HepG2 (cell line): ENCODE measurements at regions not wholly inside any gene's neighbourhood (a gene's known extent, or its start where the extent isn't known, plus 50 kb on each side); places are given as distances from the start of the nearest gene placed in this dataset.
A peak's percentile ranks its signal among the peaks of the same experiment; 100 is the strongest.

Experiments used
- ATAC-seq: fragments of 200-7000 bp; cut with Tn5 transposase; 3 replicates; pipeline ENCODE4 v1.9.1; 2020; ENCODE audit warnings: mild to moderate bottlenecking, moderate library complexity
- BruUV-seq: library from RNA; stranded (reverse); fragments of 400-500 nt; replicated peaks from 2 replicates; lab custom pipeline; 2021; lab: Mats Ljungman, UMichigan
- CTCF ChIA-PET: fragments of 300-600 bp; formaldehyde crosslinking; extraction: SDS; loops from one replicate; lab custom pipeline; 2021; ENCODE audit warnings: low total read pairs, inconsistent platforms, low intra/inter-chr PET ratio; lab: Yijun Ruan, JAX
- POLR2A ChIA-PET: fragments of 350-600 bp; sonication (Branson Sonifier 250); formaldehyde crosslinking; loops from one replicate; lab custom pipeline; 2020; ENCODE audit warnings: antibody characterized with exemption, inconsistent platforms; lab: Yijun Ruan, JAX
- DNase-seq: peaks from one replicate; pipeline ENCODE4 v3.0.0-alpha.2; 2015; ENCODE audit warnings: low spot score
- FAIRE-seq: peaks from 3 replicates; lab custom pipeline; 2011; peaks lifted over from hg19 to GRCh38; lab: Jason Lieb, UNC
- H2AFZ ChIP-seq: one replicate; pipeline ENCODE4 v1.6.1; 2011; ENCODE audit warnings: low read length, inconsistent platforms
- H3K27ac ChIP-seq: fragments of 300-600 bp; 3 replicates; pipeline ENCODE4 v1.8.0; 2011; ENCODE audit warnings: mixed run types, mild to moderate bottlenecking, mixed read lengths, low read length, inconsistent platforms; ENCODE audit not compliant: insufficient read depth; ENCODE audit errors: extremely low read length
- H3K27me3 ChIP-seq, 2 experiments: fragments of 200-600 bp in 1 of 2; 2 replicates in 1 of 2; 3 replicates in 1 of 2; pipeline versions ENCODE4 v1.6.0 to v1.8.0; 2011; ENCODE audit warnings: low read length in 2 of 2, mild to moderate bottlenecking in 2 of 2, moderate library complexity in 2 of 2, inconsistent platforms in 1 of 2; ENCODE audit not compliant: insufficient read depth in 2 of 2, control insufficient read depth in 1 of 2
- H3K36me3 ChIP-seq, 2 experiments: fragments of 200-600 bp in 1 of 2; replicated peaks in 1 of 2; 2 replicates in 1 of 2; 3 replicates in 1 of 2; pipeline versions ENCODE4 v1.5.1 to v1.8.0; 2011; ENCODE audit warnings: low read length in 2 of 2, inconsistent platforms in 1 of 2; ENCODE audit not compliant: insufficient read depth in 2 of 2, control insufficient read depth in 1 of 2
- H3K4me1 ChIP-seq: 2 replicates; pipeline ENCODE4 v1.5.1; 2012; ENCODE audit warnings: low read length, inconsistent platforms; ENCODE audit not compliant: insufficient read depth
- H3K4me2 ChIP-seq: 2 replicates; pipeline ENCODE4 v1.6.0; 2011; ENCODE audit warnings: low read depth, low read length, inconsistent platforms
- H3K4me3 ChIP-seq, 3 experiments: fragments of 200-600 bp in 1 of 3; sonication (generic), shearing (Covaris generic) in 1 of 3; replicated peaks in 1 of 3; 2 replicates each; pipeline ENCODE4 v1.5.1; 2011 to 2016; ENCODE audit warnings: low read length in 3 of 3, inconsistent platforms in 2 of 3, low read depth in 2 of 3, mild to moderate bottlenecking in 2 of 3, control low read depth in 1 of 3, mixed read lengths in 1 of 3; ENCODE audit not compliant: insufficient read depth in 1 of 3
- H3K79me2 ChIP-seq: one replicate; pipeline ENCODE4 v1.6.1; 2011; ENCODE audit warnings: low read length, inconsistent platforms; ENCODE audit not compliant: insufficient read depth
- H3K9ac ChIP-seq: 2 replicates; pipeline ENCODE4 v1.6.0; 2011; ENCODE audit warnings: mild to moderate bottlenecking, low read depth, low read length, inconsistent platforms; ENCODE audit not compliant: insufficient read depth
- H3K9me3 ChIP-seq: 2 replicates; pipeline ENCODE4 v1.5.1; 2012; ENCODE audit warnings: mild to moderate bottlenecking, low read length
- H4K20me1 ChIP-seq: 2 replicates; pipeline ENCODE4 v1.6.0; 2011; ENCODE audit warnings: inconsistent platforms, mild to moderate bottlenecking, low read length, moderate library complexity; ENCODE audit not compliant: insufficient read depth
- DNMT1 ChIP-seq: sonication (generic); formaldehyde crosslinking; IDR thresholded peaks from 2 replicates; pipeline ENCODE4 v1.5.1; 2020; ENCODE audit warnings: mild to moderate bottlenecking, missing genetic modification reagents
- KAT2B ChIP-seq: fragments of 150-350 bp; IDR thresholded peaks from 2 replicates; pipeline ENCODE4 v1.6.1; 2014; ENCODE audit warnings: low read depth, low read length, borderline replicate concordance
- POLR2A ChIP-seq, 2 experiments: IDR thresholded peaks; 2 replicates each; pipeline ENCODE4 v1.6.1; 2011; ENCODE audit warnings: low read depth in 2 of 2, low read length in 2 of 2, mild to moderate bottlenecking in 1 of 2, moderate library complexity in 1 of 2; ENCODE audit not compliant: insufficient read depth in 1 of 2
- RAD21 ChIP-seq: fragments of 450-650 bp; formaldehyde crosslinking; IDR thresholded peaks from 2 replicates; pipeline ENCODE4 v1.5.0; 2020; ENCODE audit warnings: mild to moderate bottlenecking
- RFX5 ChIP-seq: IDR thresholded peaks from 2 replicates; pipeline ENCODE4 v1.6.1; 2011; ENCODE audit warnings: low read depth, low read length, improper control_type of control experiment
- SNAI1 ChIP-seq: sonication (generic); formaldehyde crosslinking; IDR thresholded peaks from 2 replicates; pipeline ENCODE4 v1.5.0; 2020; ENCODE audit warnings: mild to moderate bottlenecking, missing genetic modification reagents, borderline replicate concordance
- TBX2 ChIP-seq: sonication (generic); formaldehyde crosslinking; IDR thresholded peaks from 2 replicates; pipeline ENCODE4 v1.5.0; 2020; ENCODE audit warnings: missing genetic modification reagents, mild to moderate bottlenecking, borderline replicate concordance
- ZNF441 ChIP-seq: sonication (generic); formaldehyde crosslinking; IDR thresholded peaks from 2 replicates; pipeline ENCODE4 v1.7.0; 2021; ENCODE audit warnings: missing genetic modification reagents, borderline replicate concordance
- ZNF672 ChIP-seq: sonication (generic); formaldehyde crosslinking; IDR thresholded peaks from 2 replicates; pipeline ENCODE4 v1.8.1; 2022; ENCODE audit warnings: missing genetic modification reagents
- ZNF883 ChIP-seq: sonication (generic); formaldehyde crosslinking; IDR thresholded peaks from 2 replicates; pipeline ENCODE4 v1.5.1; 2020; ENCODE audit warnings: mild to moderate bottlenecking, missing genetic modification reagents; ENCODE audit errors: not compliant biosample characterization
- WGBS: methylation state at CpG from one replicate; pipeline ENCODE4 v1.1.6; 2017; ENCODE audit warnings: low lambda C conversion rate; 5-methylcytosine and 5-hydroxymethylcytosine counted together
- in situ Hi-C: cut with HindIII; loops from 2 replicates; pipeline ENCODE4 v1.10.0; 2017; ENCODE audit warnings: low pct_unique_long_range_greater_than_20kb; ENCODE audit not compliant: extremely low pct_ligation_motif_present
- intact Hi-C: fragments of 100-400 bp; cut with micrococcal nuclease; formaldehyde crosslinking; loops from one replicate; pipeline ENCODE4 v1.10.0; 2022; ENCODE audit not compliant: unreplicated experiment
- TF ChIP-seq, protein P1 (sequence below): sonication (generic); formaldehyde crosslinking; IDR thresholded peaks from 2 replicates; pipeline ENCODE4 v1.5.0; 2020; ENCODE audit warnings: missing genetic modification reagents, mild to moderate bottlenecking, borderline replicate concordance
- TF ChIP-seq, protein P2 (sequence below): sonication (generic); formaldehyde crosslinking; conservative IDR thresholded peaks from 2 replicates; pipeline ENCODE4 v1.4.0; 2020; ENCODE audit warnings: mild to moderate bottlenecking, missing genetic modification reagents, moderate library complexity
- TF ChIP-seq, protein P3 (sequence below): sonication (generic); formaldehyde crosslinking; IDR thresholded peaks from 2 replicates; pipeline ENCODE4 v1.4.0; 2020; ENCODE audit warnings: mild to moderate bottlenecking, missing genetic modification reagents

DNA sequence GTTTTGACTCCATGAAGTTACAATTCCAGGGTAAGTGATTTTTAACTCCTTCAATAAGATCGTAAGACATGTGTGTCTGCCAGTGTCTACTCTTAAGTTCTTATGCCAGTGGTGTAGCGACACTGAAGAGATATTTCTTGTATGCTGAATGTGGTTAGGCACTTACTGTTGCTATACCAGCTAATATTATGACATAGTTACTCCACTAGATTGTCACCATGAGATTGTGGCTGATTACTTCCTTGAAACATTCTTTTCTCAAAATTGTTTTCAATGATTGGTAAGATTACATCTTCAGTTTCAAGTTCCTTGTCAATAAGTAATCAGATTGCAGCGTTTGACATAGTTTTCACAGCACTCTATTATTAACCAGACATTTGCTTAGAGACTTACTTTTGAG lies 60.6 kb upstream of the PAGE5 start (continued):
- no peak for TF ChIP-seq KAT2B
- TF ChIP-seq, protein P1, sequence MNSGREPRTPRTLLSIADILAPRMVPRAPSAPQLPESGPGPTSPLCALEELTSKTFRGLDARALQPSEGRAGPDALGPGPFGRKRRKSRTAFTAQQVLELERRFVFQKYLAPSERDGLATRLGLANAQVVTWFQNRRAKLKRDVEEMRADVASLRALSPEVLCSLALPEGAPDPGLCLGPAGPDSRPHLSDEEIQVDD (CRISPR knock-in tag), result no peak
- TF ChIP-seq SNAI1 (CRISPR knock-in tag), result no peak
- TF ChIP-seq, protein P2, sequence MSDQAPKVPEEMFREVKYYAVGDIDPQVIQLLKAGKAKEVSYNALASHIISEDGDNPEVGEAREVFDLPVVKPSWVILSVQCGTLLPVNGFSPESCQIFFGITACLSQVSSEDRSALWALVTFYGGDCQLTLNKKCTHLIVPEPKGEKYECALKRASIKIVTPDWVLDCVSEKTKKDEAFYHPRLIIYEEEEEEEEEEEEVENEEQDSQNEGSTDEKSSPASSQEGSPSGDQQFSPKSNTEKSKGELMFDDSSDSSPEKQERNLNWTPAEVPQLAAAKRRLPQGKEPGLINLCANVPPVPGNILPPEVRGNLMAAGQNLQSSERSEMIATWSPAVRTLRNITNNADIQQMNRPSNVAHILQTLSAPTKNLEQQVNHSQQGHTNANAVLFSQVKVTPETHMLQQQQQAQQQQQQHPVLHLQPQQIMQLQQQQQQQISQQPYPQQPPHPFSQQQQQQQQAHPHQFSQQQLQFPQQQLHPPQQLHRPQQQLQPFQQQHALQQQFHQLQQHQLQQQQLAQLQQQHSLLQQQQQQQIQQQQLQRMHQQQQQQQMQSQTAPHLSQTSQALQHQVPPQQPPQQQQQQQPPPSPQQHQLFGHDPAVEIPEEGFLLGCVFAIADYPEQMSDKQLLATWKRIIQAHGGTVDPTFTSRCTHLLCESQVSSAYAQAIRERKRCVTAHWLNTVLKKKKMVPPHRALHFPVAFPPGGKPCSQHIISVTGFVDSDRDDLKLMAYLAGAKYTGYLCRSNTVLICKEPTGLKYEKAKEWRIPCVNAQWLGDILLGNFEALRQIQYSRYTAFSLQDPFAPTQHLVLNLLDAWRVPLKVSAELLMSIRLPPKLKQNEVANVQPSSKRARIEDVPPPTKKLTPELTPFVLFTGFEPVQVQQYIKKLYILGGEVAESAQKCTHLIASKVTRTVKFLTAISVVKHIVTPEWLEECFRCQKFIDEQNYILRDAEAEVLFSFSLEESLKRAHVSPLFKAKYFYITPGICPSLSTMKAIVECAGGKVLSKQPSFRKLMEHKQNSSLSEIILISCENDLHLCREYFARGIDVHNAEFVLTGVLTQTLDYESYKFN (CRISPR knock-in tag), result no peak

DNA sequence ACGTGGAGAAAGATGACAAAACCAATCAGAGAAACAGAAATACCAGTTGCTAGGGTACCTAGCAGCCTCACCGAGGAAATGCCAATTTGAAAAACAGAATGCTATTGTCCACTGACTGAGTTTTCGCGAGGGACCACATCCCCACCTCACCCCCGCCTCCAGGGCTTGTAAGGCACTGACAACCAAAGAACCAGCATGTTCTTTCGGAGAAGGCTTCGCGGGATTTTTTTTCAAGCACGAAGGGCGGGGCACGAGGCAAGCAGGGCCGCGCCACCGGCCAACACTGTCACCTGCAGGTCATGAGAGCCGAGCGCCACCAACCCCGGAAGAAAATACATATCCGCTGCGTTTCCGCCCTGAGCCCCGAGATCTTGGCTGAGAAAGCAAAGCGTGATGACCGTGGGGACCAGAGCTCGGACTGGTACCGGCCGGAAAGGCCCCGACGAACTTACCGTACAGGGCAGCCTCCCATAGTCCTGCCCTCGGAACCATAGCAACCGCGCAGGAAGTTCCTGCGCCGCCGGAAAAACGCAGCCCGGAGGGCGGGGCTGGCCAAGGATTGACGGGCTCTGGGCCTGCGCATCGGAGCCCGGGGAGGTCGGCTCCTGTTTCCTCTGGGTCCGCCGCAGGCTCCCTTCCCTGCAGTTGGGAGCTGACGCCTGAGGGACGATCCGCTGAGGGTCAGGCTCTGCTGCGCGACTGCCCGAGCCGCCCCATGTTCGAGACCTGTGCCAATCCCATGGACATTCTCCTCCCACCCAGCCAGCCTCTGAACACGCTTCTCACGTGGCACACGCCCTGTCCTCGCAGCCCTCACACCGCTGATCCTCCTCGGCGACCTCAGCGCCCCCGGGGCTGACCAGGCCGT lies 59.2 kb upstream of the PAGE5 start:
- BruUV-seq, result no TSS peak
- Histone ChIP-seq H3K9ac (peak overlapping the region; percentile 69), H3K4me1 (0 out of 2 replicates have a peak, but pooled peaks cover 11% of the 10 kb centered on the region), H3K27me3 (no peaks in the 10 kb centered on the region), H4K20me1 (no peaks in the 10 kb centered on the region), H3K9me3 (no peaks in the 10 kb centered on the region), H2AFZ (peak overlapping the region; percentile 83), H3K4me3 (peak overlapping the region; percentile 64 to 78 (median 68)), H3K79me2 (no peaks in the 10 kb centered on the region), H3K27ac (peak overlapping the region; percentile 82), H3K36me3 (no peaks in the 10 kb centered on the region), H3K4me2 (peak overlapping the region; percentile 73)
- FAIRE-seq, result peak; percentile 82
- peak; percentile 98 for ATAC-seq
- ChIA-PET POLR2A (no interaction called here), CTCF (no interaction called here)
- peak; percentile 76 for DNase-seq
- intact Hi-C loops (loop anchor here (1.0 to 2.0 kb wide), 2 partner anchors 18 to 26 kb away; no protein-coding TSS in a partner anchor), in situ Hi-C loops (no loop called here)
- WGBS, result 5% methylated on average over 4 of the region's 63 CpGs
- peak; percentile 57 to 87 for TF ChIP-seq POLR2A (IDR thresholded peaks at IDR 0.05; ENCODE audit: insufficient read depth in 1 of 2, low read depth in 2 of 2, low read length in 2 of 2)
- peak; percentile 70 for TF ChIP-seq TBX2 (CRISPR knock-in tag)
- TF ChIP-seq, protein P2 (CRISPR knock-in tag), result peak; percentile 13; the same call in 1 of the 2 replicates
- TF ChIP-seq, protein P3, sequence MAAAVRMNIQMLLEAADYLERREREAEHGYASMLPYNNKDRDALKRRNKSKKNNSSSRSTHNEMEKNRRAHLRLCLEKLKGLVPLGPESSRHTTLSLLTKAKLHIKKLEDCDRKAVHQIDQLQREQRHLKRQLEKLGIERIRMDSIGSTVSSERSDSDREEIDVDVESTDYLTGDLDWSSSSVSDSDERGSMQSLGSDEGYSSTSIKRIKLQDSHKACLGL, result 0 out of 2 replicates have a peak, but pooled peaks have one; percentile 41
- peak; percentile 81 for TF ChIP-seq RAD21
- 0 out of 2 replicates have a peak, but pooled peaks have one; percentile 50 for TF ChIP-seq DNMT1 (CRISPR knock-in tag)
- TF ChIP-seq RFX5, result peak; percentile 80
- no peak for TF ChIP-seq ZNF441 (CRISPR knock-in tag)
- TF ChIP-seq ZNF883 (CRISPR knock-in tag), result no peak
- no peak for TF ChIP-seq KAT2B
- no peak for TF ChIP-seq ZNF672 (CRISPR knock-in tag)
